Upper lobe of left lung (tissue), 6 donors: ENCODE measurements at regions not wholly inside any gene's neighbourhood (a gene's known extent, or its start where the extent isn't known, plus 50 kb on each side); places are given as distances from the start of the nearest gene placed in this dataset.

Source experiments
- ATAC-seq, 2 donors: fragments of 200-7000 bp; cut with Tn5 transposase; one replicate each; pipeline ENCODE4 v1.9.1; 2022; ENCODE audit warnings: mild to moderate bottlenecking in 2 of 2, moderate library complexity in 2 of 2; ENCODE audit not compliant: low FRiP score in 2 of 2
- DNase-seq, 2 donors: peaks; one replicate each; pipeline ENCODE4 v3.0.0-alpha.2; 2019 to 2020
- H3K27ac ChIP-seq, 4 donors: fragments of 200-600 bp; sonication (generic); one replicate each; pipeline ENCODE4 v1.5.1; 2016 to 2019
- H3K27me3 ChIP-seq, 4 donors: fragments of 200-600 bp; sonication (generic); one replicate each; pipeline ENCODE4 v1.5.1; 2017 to 2019
- H3K36me3 ChIP-seq, 4 donors: fragments of 200-600 bp; sonication (generic); one replicate each; pipeline ENCODE4 v1.5.1; 2016 to 2019
- H3K4me1 ChIP-seq, 4 donors: fragments of 200-600 bp; sonication (generic); one replicate each; pipeline ENCODE4 v1.5.1; 2018 to 2019
- H3K4me3 ChIP-seq, 4 donors: fragments of 200-600 bp; sonication (generic); one replicate each; pipeline ENCODE4 v1.5.1; 2017 to 2019; ENCODE audit warnings: mild to moderate bottlenecking in 2 of 4, moderate library complexity in 1 of 4
- H3K9me3 ChIP-seq, 4 donors: fragments of 200-600 bp; sonication (generic); one replicate each; pipeline ENCODE4 v1.5.1; 2018 to 2019
- EP300 ChIP-seq, 4 donors: sonication (generic); formaldehyde crosslinking; IDR thresholded peaks; one replicate each; pipeline ENCODE4 v1.5.1; 2017; ENCODE audit warnings: antibody characterized with exemption in 4 of 4, control low read depth in 2 of 4
- POLR2A ChIP-seq, 4 donors: fragments of 450-650 bp; IDR thresholded peaks; one replicate each; pipeline ENCODE4 v1.5.1; 2016 to 2017; ENCODE audit warnings: antibody characterized with exemption in 4 of 4, mild to moderate bottlenecking in 2 of 4
- POLR2AphosphoS5 ChIP-seq, 2 donors: sonication (generic); formaldehyde crosslinking; IDR thresholded peaks; one replicate each; pipeline ENCODE4 v1.5.1; 2017; ENCODE audit warnings: antibody characterized with exemption in 2 of 2
- WGBS, 2 donors: methylation state at CpG; one replicate each; pipeline ENCODE4 v1.1.5; 2017 to 2018; 5-methylcytosine and 5-hydroxymethylcytosine counted together
- TF ChIP-seq, protein P1 (sequence below), 6 experiments: fragments of 450-650 bp in 4 of 6; fragments of 200-600 bp in 2 of 6; sonication (generic) in 2 of 6; IDR thresholded peaks; one replicate each; pipeline ENCODE4 v1.5.1; 2016 to 2019; ENCODE audit warnings: antibody characterized with exemption in 6 of 6
- donor health status: DM: no; HTN: no; CAD: no; lungs with moderate emphysema.
- donor health status: DM: no; HTN: yes; CAD: no; lungs with severe emphysema.

DNA sequence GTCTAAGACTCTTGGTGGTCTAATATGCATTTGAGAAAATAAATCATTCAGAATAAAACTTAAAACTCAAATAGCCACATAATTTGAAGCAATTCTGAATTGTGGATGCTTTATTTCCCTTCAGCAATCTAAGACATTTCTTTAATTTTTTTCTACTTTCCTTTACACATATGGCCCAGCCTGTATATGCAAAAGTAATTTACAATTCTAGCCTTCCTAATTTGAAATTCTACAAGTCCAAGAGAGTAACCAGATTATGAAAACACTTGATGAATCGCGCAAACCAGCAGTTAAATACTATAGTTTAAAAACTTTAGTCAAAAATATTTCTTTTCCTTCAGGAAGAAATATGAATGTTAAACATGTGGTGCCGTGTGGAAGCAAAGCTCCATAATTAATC is 1014.2 kb downstream of the TUSC7 start:
- WGBS, 2 donors: 81 to 85% methylated on average over 3 of the region's 3 CpGs
- no peak for DNase-seq
- H3K4me3 ChIP-seq: no peak overlapping the region
- H3K4me1 ChIP-seq: no peaks in the 10 kb centered on the region
- H3K27me3 ChIP-seq: no peaks in the 10 kb centered on the region
- no peak for TF ChIP-seq POLR2A (IDR thresholded peaks at IDR 0.05)
- no peak for TF ChIP-seq POLR2AphosphoS5 (IDR thresholded peaks at IDR 0.05)
- TF ChIP-seq, protein P1, sequence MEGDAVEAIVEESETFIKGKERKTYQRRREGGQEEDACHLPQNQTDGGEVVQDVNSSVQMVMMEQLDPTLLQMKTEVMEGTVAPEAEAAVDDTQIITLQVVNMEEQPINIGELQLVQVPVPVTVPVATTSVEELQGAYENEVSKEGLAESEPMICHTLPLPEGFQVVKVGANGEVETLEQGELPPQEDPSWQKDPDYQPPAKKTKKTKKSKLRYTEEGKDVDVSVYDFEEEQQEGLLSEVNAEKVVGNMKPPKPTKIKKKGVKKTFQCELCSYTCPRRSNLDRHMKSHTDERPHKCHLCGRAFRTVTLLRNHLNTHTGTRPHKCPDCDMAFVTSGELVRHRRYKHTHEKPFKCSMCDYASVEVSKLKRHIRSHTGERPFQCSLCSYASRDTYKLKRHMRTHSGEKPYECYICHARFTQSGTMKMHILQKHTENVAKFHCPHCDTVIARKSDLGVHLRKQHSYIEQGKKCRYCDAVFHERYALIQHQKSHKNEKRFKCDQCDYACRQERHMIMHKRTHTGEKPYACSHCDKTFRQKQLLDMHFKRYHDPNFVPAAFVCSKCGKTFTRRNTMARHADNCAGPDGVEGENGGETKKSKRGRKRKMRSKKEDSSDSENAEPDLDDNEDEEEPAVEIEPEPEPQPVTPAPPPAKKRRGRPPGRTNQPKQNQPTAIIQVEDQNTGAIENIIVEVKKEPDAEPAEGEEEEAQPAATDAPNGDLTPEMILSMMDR (IDR thresholded peaks at IDR 0.05): no peak
- no peak for TF ChIP-seq EP300 (IDR thresholded peaks at IDR 0.05)
- no peaks in the 10 kb centered on the region for H3K9me3 ChIP-seq
- H3K27ac ChIP-seq: no peak overlapping the region
- ATAC-seq: no peak
- no peaks in the 10 kb centered on the region for H3K36me3 ChIP-seq

DNA sequence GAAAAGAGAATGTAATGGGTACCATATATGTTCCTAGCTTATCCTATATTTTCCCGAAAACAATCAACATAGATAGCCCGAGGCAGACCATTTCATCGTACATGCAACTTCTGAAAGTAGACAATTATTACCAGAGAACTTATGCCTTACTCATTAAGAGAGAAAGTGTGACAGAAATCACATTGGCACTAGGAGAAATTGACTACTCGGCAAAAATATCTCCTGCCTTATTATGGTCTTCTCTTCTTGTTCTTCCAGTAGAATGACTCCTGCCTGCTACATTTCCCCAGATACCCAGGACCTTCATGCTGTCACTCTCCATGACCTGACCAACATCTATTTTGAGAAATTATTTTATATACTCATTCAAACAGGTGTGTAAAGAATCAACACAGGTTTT is 1015.7 kb downstream of the TUSC7 start:
- Histone ChIP-seq H3K4me1 (no peaks in the 10 kb centered on the region), H3K27me3 (no peaks in the 10 kb centered on the region), H3K4me3 (no peak overlapping the region), H3K9me3 (no peaks in the 10 kb centered on the region), H3K27ac (no peak overlapping the region), H3K36me3 (no peaks in the 10 kb centered on the region)
- DNase-seq (no peak), ATAC-seq (no peak)
- no peak for TF ChIP-seq POLR2A (IDR thresholded peaks at IDR 0.05)
- no peak for TF ChIP-seq EP300 (IDR thresholded peaks at IDR 0.05)
- no peak for TF ChIP-seq POLR2AphosphoS5 (IDR thresholded peaks at IDR 0.05)
- TF ChIP-seq, protein P1 (IDR thresholded peaks at IDR 0.05): no peak
- 92 to 96% methylated on average over 4 of the region's 4 CpGs for WGBS, 2 donors

DNA sequence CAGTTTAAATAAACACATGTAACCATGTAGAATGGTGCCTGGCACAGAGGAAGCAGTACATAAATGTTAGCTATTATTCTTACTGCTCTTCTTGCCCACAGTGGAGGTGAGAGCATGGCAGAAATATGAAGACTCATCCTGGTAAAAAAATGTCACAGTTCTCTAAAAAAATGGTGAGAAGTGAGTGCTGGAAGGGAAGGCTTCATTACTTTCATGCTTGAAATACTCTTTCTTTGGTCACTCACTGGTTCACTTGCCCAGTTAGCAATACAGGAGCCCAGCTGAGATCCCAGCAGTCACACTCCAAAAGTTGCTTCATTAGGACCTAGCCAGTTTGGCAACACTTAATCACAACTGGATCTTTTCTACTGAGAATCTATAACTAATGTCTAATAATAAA is 1017.2 kb downstream of the TUSC7 start:
- Histone ChIP-seq H3K4me1 (no peaks in the 10 kb centered on the region), H3K36me3 (no peaks in the 10 kb centered on the region), H3K9me3 (no peaks in the 10 kb centered on the region), H3K4me3 (no peak overlapping the region), H3K27me3 (no peaks in the 10 kb centered on the region), H3K27ac (no peak overlapping the region)
- no peak for ATAC-seq
- DNase-seq: no peak
- TF ChIP-seq EP300 (IDR thresholded peaks at IDR 0.05) (no peak), POLR2A (IDR thresholded peaks at IDR 0.05) (no peak), POLR2AphosphoS5 (IDR thresholded peaks at IDR 0.05) (no peak)
- TF ChIP-seq, protein P1 (IDR thresholded peaks at IDR 0.05): no peak

DNA sequence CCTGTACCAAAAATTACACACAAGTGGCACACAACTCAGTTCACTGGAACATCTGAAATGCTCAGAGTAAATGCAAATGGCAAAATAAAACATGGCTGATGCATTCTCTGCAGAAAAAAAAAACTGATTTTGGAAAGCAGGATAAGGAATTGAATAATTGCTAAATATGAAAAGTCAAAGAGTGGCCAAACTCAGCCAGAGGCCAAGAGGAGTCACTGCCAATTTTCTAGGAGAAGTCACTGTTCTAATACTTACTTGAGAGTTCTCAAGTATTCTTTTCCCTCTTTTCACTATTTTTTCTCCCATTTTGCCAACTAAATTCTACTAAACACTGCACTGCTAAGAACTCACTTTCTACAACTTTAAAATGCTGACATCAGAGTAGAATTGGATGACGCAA is 1018.6 kb downstream of the TUSC7 start:
- Histone ChIP-seq H3K36me3 (no peaks in the 10 kb centered on the region), H3K4me3 (no peak overlapping the region), H3K27me3 (no peaks in the 10 kb centered on the region), H3K9me3 (no peaks in the 10 kb centered on the region), H3K27ac (no peak overlapping the region), H3K4me1 (no peaks in the 10 kb centered on the region)
- WGBS, 2 donors: 73% methylated on average over 1 of the region's 1 CpG
- TF ChIP-seq EP300 (IDR thresholded peaks at IDR 0.05) (no peak), POLR2AphosphoS5 (IDR thresholded peaks at IDR 0.05) (no peak), POLR2A (IDR thresholded peaks at IDR 0.05) (no peak)
- TF ChIP-seq, protein P1 (IDR thresholded peaks at IDR 0.05): no peak
- ATAC-seq: no peak
- DNase-seq: no peak

DNA sequence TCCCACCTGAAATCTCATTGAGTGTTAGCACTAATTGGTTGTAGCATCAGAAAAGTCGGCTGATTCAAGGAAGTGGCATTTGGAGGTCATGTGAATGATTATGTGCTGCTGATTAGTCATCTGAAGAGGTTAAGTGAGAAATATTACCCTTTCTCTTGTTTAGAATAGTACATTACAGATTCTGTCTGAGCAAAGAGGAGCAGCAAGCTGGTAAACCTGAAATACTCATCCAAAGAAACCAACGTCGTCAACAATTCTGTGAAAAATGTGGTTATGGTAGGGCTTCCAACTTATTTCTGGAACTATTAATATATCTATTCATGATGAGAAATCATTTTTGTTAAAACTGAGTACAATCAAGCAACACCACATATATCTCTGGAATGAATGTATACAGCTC is 1024.9 kb downstream of the TUSC7 start:
- H3K9me3 ChIP-seq: no peaks in the 10 kb centered on the region
- H3K4me1 ChIP-seq: no peaks in the 10 kb centered on the region
- H3K27ac ChIP-seq: no peak overlapping the region
- H3K27me3 ChIP-seq: no peaks in the 10 kb centered on the region
- no peaks in the 10 kb centered on the region for H3K36me3 ChIP-seq
- 76 to 81% methylated on average over 3 of the region's 3 CpGs for WGBS, 2 donors
- TF ChIP-seq POLR2A (IDR thresholded peaks at IDR 0.05) (no peak), EP300 (IDR thresholded peaks at IDR 0.05) (no peak)
- ATAC-seq: no peak
- H3K4me3 ChIP-seq: no peak overlapping the region
- DNase-seq: no peak
